Lung (tissue), 11 donors: ENCODE measurements at regions not wholly inside any gene's neighbourhood (a gene's known extent, or its start where the extent isn't known, plus 50 kb on each side); places are given as distances from the start of the nearest gene placed in this dataset.

Experiments used
- ATAC-seq: fragments of 200-7000 bp; cut with Tn5 transposase; one replicate; pipeline ENCODE4 v1.9.1; 2020; ENCODE audit warnings: moderate number of reproducible peaks; ENCODE audit not compliant: insufficient read depth, low FRiP score
- DNase-seq, 3 donors: peaks; one replicate each; pipeline ENCODE4 v3.0.0-alpha.2; 2013 to 2017
- H3K27ac ChIP-seq, 2 donors: one replicate each; pipeline ENCODE4 v1.5.1; 2013; ENCODE audit warnings: mild to moderate bottlenecking in 2 of 2, moderate library complexity in 2 of 2, control low read depth in 1 of 2, inconsistent platforms in 1 of 2, low read depth in 1 of 2, low read length in 1 of 2
- H3K27me3 ChIP-seq, 3 donors: one replicate each; pipeline ENCODE4 v1.5.1; 2013; ENCODE audit warnings: low read length in 2 of 3; ENCODE audit not compliant: control insufficient read depth in 3 of 3, insufficient read depth in 3 of 3
- H3K36me3 ChIP-seq, 4 donors: one replicate each; pipeline ENCODE4 v1.5.1; 2013; ENCODE audit warnings: low read length in 4 of 4, mild to moderate bottlenecking in 1 of 4, moderate library complexity in 1 of 4; ENCODE audit not compliant: control insufficient read depth in 4 of 4, insufficient read depth in 4 of 4
- H3K4me1 ChIP-seq, 5 donors: one replicate each; pipeline ENCODE4 v1.5.1; 2013; ENCODE audit warnings: low read length in 5 of 5, mild to moderate bottlenecking in 2 of 5, moderate library complexity in 1 of 5; ENCODE audit not compliant: control insufficient read depth in 5 of 5, insufficient read depth in 5 of 5
- H3K4me3 ChIP-seq: one replicate; pipeline ENCODE4 v1.5.1; 2013; ENCODE audit warnings: mild to moderate bottlenecking, control low read depth, moderate library complexity
- H3K9ac ChIP-seq, 2 donors: one replicate each; pipeline ENCODE4 v1.5.1; 2013; ENCODE audit warnings: low read length in 2 of 2, control low read depth in 1 of 2; ENCODE audit not compliant: insufficient read depth in 1 of 2
- H3K9me3 ChIP-seq, 4 donors: one replicate each; pipeline ENCODE4 v1.5.1; 2013; ENCODE audit warnings: low read length in 3 of 4, mild to moderate bottlenecking in 1 of 4, moderate library complexity in 1 of 4; ENCODE audit not compliant: control insufficient read depth in 4 of 4, insufficient read depth in 3 of 4
- CTCF ChIP-seq: IDR thresholded peaks from 2 replicates; pipeline ENCODE4 v1.5.1; 2012; ENCODE audit warnings: mild to moderate bottlenecking; ENCODE audit errors: control extremely low read depth, extremely low read depth
- WGBS, 2 donors: extraction: QIAGEN DNeasy Blood & Tissue Kit; methylation state at CpG; one replicate each; pipeline ENCODE4 v1.1.7; 2013; 5-methylcytosine and 5-hydroxymethylcytosine counted together
- donor health status: control.
- donor health status: control.
- donor health status: Bipolar disorder and iron deficiency.
- donor health status: healthy.
- donor health status: DM: yes; HTN: yes; CAD: no.

- Histone ChIP-seq H3K9me3 (no peaks in the 10 kb centered on the region), H3K4me3 (no peak overlapping the region), H3K27ac (peak overlapping the region in 1 of 2 donors; percentile 52), H3K9ac (no peak overlapping the region), H3K36me3 (no peaks in the 10 kb centered on the region), H3K27me3 (no peaks in the 10 kb centered on the region), H3K4me1 (peaks cover 0 to 22% (median 7%) of the 10 kb centered on the region in 5 donors)
- DNase-seq, result peak in 2 of 3 donors; percentile 23 to 31
- TF ChIP-seq CTCF, result no peak
- WGBS, 2 donors, result 57 to 65% methylated on average over 13 of the region's 13 CpGs
- no peak for ATAC-seq
These were observed 111.4 kb upstream of the CDC42BPA start for GRCh38 chr1:227429447-227430359.

DNA sequence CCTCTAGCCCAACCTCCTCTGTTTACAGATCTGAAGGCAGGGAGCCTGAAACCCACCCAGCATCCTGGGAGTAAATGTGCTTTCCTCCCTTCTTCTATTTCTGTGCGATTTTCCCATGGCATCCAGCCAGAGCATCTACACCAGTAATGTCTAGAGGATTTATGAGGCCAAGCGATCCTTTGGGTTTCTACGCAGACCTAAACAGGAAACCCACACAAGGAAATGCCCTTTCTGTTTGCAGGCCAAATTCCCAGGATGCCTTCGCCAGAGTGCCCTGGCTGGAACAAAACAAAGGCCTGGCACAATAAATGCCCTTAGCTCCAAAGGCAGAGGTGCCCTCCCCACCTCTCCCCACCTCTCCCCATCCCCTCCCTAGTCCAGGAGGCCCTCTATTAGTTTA lies 110.5 kb upstream of the CDC42BPA start:
- Histone ChIP-seq H3K36me3 (no peaks in the 10 kb centered on the region), H3K9ac (no peak overlapping the region), H3K9me3 (no peaks in the 10 kb centered on the region), H3K27me3 (no peaks in the 10 kb centered on the region), H3K4me1 (peaks cover 0 to 22% (median 7%) of the 10 kb centered on the region in 5 donors), H3K4me3 (no peak overlapping the region), H3K27ac (peak overlapping the region; percentile 38 to 46)
- 22 to 24% methylated on average over 4 of the region's 4 CpGs for WGBS, 2 donors
- DNase-seq (peak; percentile 40 to 76 (median 56)), ATAC-seq (no peak)
- TF ChIP-seq CTCF, result no peak

- H3K36me3 ChIP-seq, result no peaks in the 10 kb centered on the region
- no peak overlapping the region for H3K9ac ChIP-seq
- TF ChIP-seq CTCF, result no peak
- DNase-seq, result no peak
- H3K27me3 ChIP-seq, result no peaks in the 10 kb centered on the region
- H3K4me1 ChIP-seq, result peaks cover 0 to 22% (median 7%) of the 10 kb centered on the region in 5 donors
- no peak for ATAC-seq
- no peak overlapping the region for H3K4me3 ChIP-seq
- no peaks in the 10 kb centered on the region for H3K9me3 ChIP-seq
- H3K27ac ChIP-seq, result no peak overlapping the region
- 60 to 75% methylated on average over 1 of the region's 1 CpG for WGBS, 2 donors
These were observed 109.1 kb upstream of the CDC42BPA start for GRCh38 chr1:227427411-227427810.
